ENCODE measurements at regions not wholly inside any gene's neighbourhood (a gene's known extent, or its start where the extent isn't known, plus 50 kb on each side); places are given as distances from the start of the nearest gene placed in this dataset.

DNA sequence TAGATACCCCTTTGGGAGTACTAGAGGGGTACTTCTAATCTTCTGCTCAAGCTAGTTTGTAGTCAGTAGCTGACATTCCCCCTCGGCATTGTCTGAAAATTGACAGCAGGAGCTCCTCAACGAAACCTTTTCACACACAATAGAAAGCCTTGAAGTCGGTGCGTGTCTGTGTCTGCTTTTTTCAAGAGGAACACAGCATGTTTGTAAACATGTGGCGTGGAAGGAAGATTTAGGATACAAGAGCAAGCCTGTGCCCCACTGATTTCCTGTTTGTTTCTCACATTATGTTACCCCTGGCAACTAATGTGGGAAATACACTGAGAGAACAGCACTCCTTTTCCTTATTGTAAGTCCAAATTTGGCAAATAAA is 252.6 kb downstream of the ANKRD50 start:
- TF ChIP-seq, protein P1, sequence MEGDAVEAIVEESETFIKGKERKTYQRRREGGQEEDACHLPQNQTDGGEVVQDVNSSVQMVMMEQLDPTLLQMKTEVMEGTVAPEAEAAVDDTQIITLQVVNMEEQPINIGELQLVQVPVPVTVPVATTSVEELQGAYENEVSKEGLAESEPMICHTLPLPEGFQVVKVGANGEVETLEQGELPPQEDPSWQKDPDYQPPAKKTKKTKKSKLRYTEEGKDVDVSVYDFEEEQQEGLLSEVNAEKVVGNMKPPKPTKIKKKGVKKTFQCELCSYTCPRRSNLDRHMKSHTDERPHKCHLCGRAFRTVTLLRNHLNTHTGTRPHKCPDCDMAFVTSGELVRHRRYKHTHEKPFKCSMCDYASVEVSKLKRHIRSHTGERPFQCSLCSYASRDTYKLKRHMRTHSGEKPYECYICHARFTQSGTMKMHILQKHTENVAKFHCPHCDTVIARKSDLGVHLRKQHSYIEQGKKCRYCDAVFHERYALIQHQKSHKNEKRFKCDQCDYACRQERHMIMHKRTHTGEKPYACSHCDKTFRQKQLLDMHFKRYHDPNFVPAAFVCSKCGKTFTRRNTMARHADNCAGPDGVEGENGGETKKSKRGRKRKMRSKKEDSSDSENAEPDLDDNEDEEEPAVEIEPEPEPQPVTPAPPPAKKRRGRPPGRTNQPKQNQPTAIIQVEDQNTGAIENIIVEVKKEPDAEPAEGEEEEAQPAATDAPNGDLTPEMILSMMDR (IDR thresholded peaks at IDR 0.05) = no peak
- no peak for TF ChIP-seq EZH2 (IDR thresholded peaks at IDR 0.05; ENCODE audit: borderline replicate concordance, insufficient read depth, low read depth, low read length, poor library complexity, severe bottlenecking)

Measured in B cell (primary cell).